Fibroblast of upper back skin (primary cell): ENCODE measurements at regions not wholly inside any gene's neighbourhood (a gene's known extent, or its start where the extent isn't known, plus 50 kb on each side); places are given as distances from the start of the nearest gene placed in this dataset.
A peak's percentile ranks its signal among the peaks of the same experiment; 100 is the strongest.

Source experiments
- DNase-seq: peaks from one replicate; pipeline ENCODE4 v3.0.0-alpha.2; 2013

GRCh38 chr9:129247285-129248153, 69.5 kb upstream of the IER5L start:
- DNase-seq = no peak

GRCh38 chr9:129245276-129245675, 67.2 kb upstream of the IER5L start:
- DNase-seq = peak; percentile 31

- DNase-seq = peak; percentile 40
These were observed 65.0 kb upstream of the IER5L start for GRCh38 chr9:129242971-129243561.

- no peak for DNase-seq
These were observed 64.3 kb upstream of the IER5L start for GRCh38 chr9:129242191-129242941.

GRCh38 chr9:129241725-129242124, 63.7 kb upstream of the IER5L start:
- no peak for DNase-seq

GRCh38 chr9:129240581-129241211, 62.6 kb upstream of the IER5L start:
- DNase-seq = no peak

- no peak for DNase-seq
These were observed 62.0 kb upstream of the IER5L start for GRCh38 chr9:129239946-129240490.

- no peak for DNase-seq
These were observed 59.7 kb upstream of the IER5L start for GRCh38 chr9:129237803-129238202.

- DNase-seq = peak; percentile 66
These were observed 59.1 kb upstream of the IER5L start for GRCh38 chr9:129237164-129237611.

GRCh38 chr9:129236441-129237145, 58.5 kb upstream of the IER5L start:
- DNase-seq = no peak

- no peak for DNase-seq
These were observed 57.9 kb upstream of the IER5L start for GRCh38 chr9:129235931-129236331.

GRCh38 chr9:129235041-129235930, 57.2 kb upstream of the IER5L start:
- no peak for DNase-seq

GRCh38 chr9:129234491-129234890, 56.4 kb upstream of the IER5L start:
- no peak for DNase-seq

- DNase-seq = no peak
These were observed 55.0 kb upstream of the IER5L start for GRCh38 chr9:129232839-129233591.

- DNase-seq = no peak
These were observed 53.7 kb upstream of the IER5L start for GRCh38 chr9:129231759-129232158.

GRCh38 chr9:129231022-129231739, 53.1 kb upstream of the IER5L start:
- DNase-seq = no peak

- DNase-seq = no peak
These were observed 52.2 kb upstream of the IER5L start for GRCh38 chr9:129230302-129230701.
